ENCODE measurements at regions not wholly inside any gene's neighbourhood (a gene's known extent, or its start where the extent isn't known, plus 50 kb on each side); places are given as distances from the start of the nearest gene placed in this dataset.

- ChIA-PET CTCF (ENCODE audit: partially characterized antibody) (interaction anchor here (0.9 kb wide), 1 partner anchor 65 kb away, joined by 3 read pairs; no protein-coding TSS in a partner anchor), POLR2A (ENCODE audit: partially characterized antibody) (no interaction called here)
- H3K36me3 ChIP-seq (ENCODE audit: control insufficient read depth in 2 of 4, insufficient read depth in 4 of 4, low read length in 3 of 4), result no peaks in the 10 kb centered on the region
- H3K23me2 ChIP-seq (ENCODE audit: low read depth, low read length), result no peaks in the 10 kb centered on the region
- FAIRE-seq (no peak), DNase-seq (ENCODE audit: low read depth in 1 of 2, low spot score in 2 of 2) (no peak)
- H3K4me2 ChIP-seq (ENCODE audit: insufficient read depth in 1 of 2, low read depth in 2 of 2, low read length in 2 of 2), result no peak overlapping the region
- no peaks in the 10 kb centered on the region for H3K27me3 ChIP-seq (replicated peaks in 1 of 4; ENCODE audit: control insufficient read depth in 3 of 4, extremely low read depth in 1 of 4, insufficient read depth in 3 of 4, low read length in 3 of 4)
- H3K4ac ChIP-seq (replicated peaks; ENCODE audit: insufficient read length, low read depth, low read length), result no peak overlapping the region
- H3K79me2 ChIP-seq (ENCODE audit: control insufficient read depth in 1 of 2, insufficient read depth in 2 of 2, low read length in 2 of 2), result no peaks in the 10 kb centered on the region
- H3K9me3 ChIP-seq (ENCODE audit: insufficient read depth in 2 of 2, low read depth in 1 of 2, low read length in 1 of 2), result no peaks in the 10 kb centered on the region
- no peak overlapping the region for H2AFZ ChIP-seq (ENCODE audit: low read length)
- H3K79me1 ChIP-seq (ENCODE audit: low read depth, low read length), result no peaks in the 10 kb centered on the region
- no peak overlapping the region for H3K9ac ChIP-seq (replicated peaks in 1 of 4; ENCODE audit: extremely low read depth in 1 of 4, low read depth in 3 of 4, low read length in 3 of 4)
- H4K8ac ChIP-seq (ENCODE audit: extremely low read depth, insufficient read depth, low read length), result no peak overlapping the region
- H3K4me3 ChIP-seq (ENCODE audit: extremely low read depth in 1 of 4, insufficient read depth in 2 of 4, low read depth in 3 of 4, low read length in 4 of 4), result no peak overlapping the region
- H4K5ac ChIP-seq (ENCODE audit: insufficient read length, low read depth, low read length), result no peak overlapping the region
- H3K23ac ChIP-seq (ENCODE audit: insufficient read length), result no peak overlapping the region
- H3K4me1 ChIP-seq (replicated peaks in 1 of 4; ENCODE audit: control insufficient read depth in 3 of 4, insufficient read depth in 4 of 4, low read length in 3 of 4), result peaks cover 0 to 3% (median 2%) of the 10 kb centered on the region in 4 experiments; a peak in 2 of 7 replicates
- 86% methylated on average over 3 of the region's 3 CpGs; no CpG with 5 or more reads in 1 of the 2 experiments for WGBS, 2 experiments (ENCODE audit: extremely low coverage in 1 of 2, insufficient coverage in 1 of 2, insufficient read length in 1 of 2, insufficient replicate concordance in 2 of 2, low coverage in 1 of 2, low lambda C conversion rate in 2 of 2, missing lambda C conversion rate in 1 of 2)
- no peak overlapping the region for H4K91ac ChIP-seq (replicated peaks; ENCODE audit: insufficient read length, low read length)
- H2BK12ac ChIP-seq (ENCODE audit: low read depth, low read length), result no peak overlapping the region
- no peak overlapping the region for H2BK120ac ChIP-seq (replicated peaks; ENCODE audit: low read depth, low read length)
- no peak for TF ChIP-seq JUN (IDR thresholded peaks at IDR 0.05; ENCODE audit: low read depth, low read length)
- no peak for TF ChIP-seq ZNF274 (IDR thresholded peaks at IDR 0.05; ENCODE audit: borderline replicate concordance, extremely low read depth, low read length)
- TF ChIP-seq CREB1 (IDR thresholded peaks at IDR 0.05), result no peak
- no peak for TF ChIP-seq CTBP2 (IDR thresholded peaks at IDR 0.05; ENCODE audit: borderline replicate concordance, insufficient read depth, insufficient read length, low read length)
- TF ChIP-seq NANOG (IDR thresholded peaks at IDR 0.05; ENCODE audit: insufficient read depth, low read depth, low read length, poor library complexity, severe bottlenecking), result no peak
- TF ChIP-seq PHF8 (conservative IDR thresholded peaks at IDR 0.05; ENCODE audit: low read depth, low read length), result no peak
- TF ChIP-seq HDAC2 (IDR thresholded peaks at IDR 0.05; ENCODE audit: borderline replicate concordance in 1 of 2, low read depth in 2 of 2, low read length in 2 of 2), result no peak
- no peak for TF ChIP-seq EZH2 (IDR thresholded peaks at IDR 0.05; ENCODE audit: low read depth, low read length, severe bottlenecking)
- no peak for TF ChIP-seq NRF1 (IDR thresholded peaks at IDR 0.05; ENCODE audit: low read depth, low read length)
- TF ChIP-seq MAX (IDR thresholded peaks at IDR 0.05), result no peak
- H2AK5ac ChIP-seq (ENCODE audit: low read depth, low read length), result no peak overlapping the region
- no peak overlapping the region for H2BK5ac ChIP-seq (ENCODE audit: low read depth, low read length)
- no peaks in the 10 kb centered on the region for H4K20me1 ChIP-seq (replicated peaks in 1 of 2; ENCODE audit: control insufficient read depth in 1 of 2, insufficient read depth in 2 of 2, low read length in 2 of 2)
- H3K27ac ChIP-seq (ENCODE audit: low read depth, low read length), result no peak overlapping the region
- H3K14ac ChIP-seq (ENCODE audit: insufficient read length), result no peak overlapping the region
- H2BK15ac ChIP-seq (ENCODE audit: low read length), result no peak overlapping the region
- no peak overlapping the region for H2BK20ac ChIP-seq (ENCODE audit: low read length)
- no peak overlapping the region for H3K56ac ChIP-seq (replicated peaks; ENCODE audit: insufficient read length, low read depth, low read length)
- H3K18ac ChIP-seq (ENCODE audit: extremely low read depth, low read length), result no peak overlapping the region
Observed at GRCh38 chr3:143201045-143201444, 81.5 kb downstream of the CHST2 start.

Measured in H1 (cell line).